ENCODE measurements at regions not wholly inside any gene's neighbourhood (a gene's known extent, or its start where the extent isn't known, plus 50 kb on each side); places are given as distances from the start of the nearest gene placed in this dataset.
"Not testable (repeated sequence)": the region's sequence is repeated elsewhere in the genome, so short reads cannot be mapped to it uniquely, and the experiment has no call there.

DNA sequence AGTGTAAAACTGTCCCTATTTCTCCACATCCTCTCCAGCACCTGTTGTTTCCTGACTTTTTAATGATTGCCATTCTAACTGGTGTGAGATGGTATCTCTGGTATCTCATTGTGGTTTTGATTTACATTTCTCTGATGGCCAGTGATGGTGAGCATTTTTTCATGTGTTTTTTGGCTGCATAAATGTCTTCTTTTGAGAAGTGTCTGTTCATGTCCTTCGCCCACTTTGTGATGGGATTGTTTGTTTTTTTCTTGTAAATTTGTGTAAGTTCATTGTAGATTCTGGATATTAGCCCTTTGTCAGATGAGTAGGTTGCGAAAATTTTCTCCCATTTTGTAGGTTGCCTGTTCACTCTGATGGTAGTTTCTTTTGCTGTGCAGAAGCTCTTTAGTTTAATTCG lies 54.8 kb upstream of the PRSS50 start:
- H3K4me3 ChIP-seq (ENCODE audit: low read depth, low read length); CTCF ChIA-PET; H3K36me3 ChIP-seq (ENCODE audit: control insufficient read depth in 2 of 2, insufficient read depth in 1 of 2, low read length in 2 of 2); H3K27ac ChIP-seq (ENCODE audit: extremely low read depth, low read depth, low read length); H3K9me3 ChIP-seq (ENCODE audit: control insufficient read depth, insufficient read depth, low read depth, low read length); POLR2A ChIA-PET; H3K4me1 ChIP-seq (ENCODE audit: control insufficient read depth, insufficient read depth, low read length): not testable (repeated sequence)
- TF ChIP-seq SCRT2 (tag by site-specific recombination; IDR thresholded peaks at IDR 0.05) = peak; percentile 31; the same call in 1 of the 2 replicates

DNA sequence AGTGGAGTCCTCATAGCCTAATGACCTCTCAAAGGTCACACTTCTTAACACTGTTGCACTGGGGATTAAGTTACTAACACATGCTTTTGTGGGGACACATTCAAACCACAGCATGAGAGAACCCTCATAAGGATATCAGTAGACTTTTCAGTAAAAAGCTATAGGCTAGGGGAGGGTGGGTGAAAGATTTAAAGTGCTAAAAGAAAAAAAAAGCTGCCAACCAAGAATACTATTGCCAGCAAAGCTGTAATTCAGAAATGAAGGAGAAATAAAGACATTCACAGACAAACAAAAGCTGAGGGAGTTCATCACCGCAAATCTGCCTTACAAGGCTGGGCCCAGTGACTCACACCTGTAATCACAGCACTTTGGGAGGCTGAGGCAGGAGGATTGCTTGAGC lies 50.4 kb upstream of the PRSS50 start:
- no peak overlapping the region for H3K27ac ChIP-seq (ENCODE audit: extremely low read depth, low read depth, low read length)
- TF ChIP-seq, protein P1, sequence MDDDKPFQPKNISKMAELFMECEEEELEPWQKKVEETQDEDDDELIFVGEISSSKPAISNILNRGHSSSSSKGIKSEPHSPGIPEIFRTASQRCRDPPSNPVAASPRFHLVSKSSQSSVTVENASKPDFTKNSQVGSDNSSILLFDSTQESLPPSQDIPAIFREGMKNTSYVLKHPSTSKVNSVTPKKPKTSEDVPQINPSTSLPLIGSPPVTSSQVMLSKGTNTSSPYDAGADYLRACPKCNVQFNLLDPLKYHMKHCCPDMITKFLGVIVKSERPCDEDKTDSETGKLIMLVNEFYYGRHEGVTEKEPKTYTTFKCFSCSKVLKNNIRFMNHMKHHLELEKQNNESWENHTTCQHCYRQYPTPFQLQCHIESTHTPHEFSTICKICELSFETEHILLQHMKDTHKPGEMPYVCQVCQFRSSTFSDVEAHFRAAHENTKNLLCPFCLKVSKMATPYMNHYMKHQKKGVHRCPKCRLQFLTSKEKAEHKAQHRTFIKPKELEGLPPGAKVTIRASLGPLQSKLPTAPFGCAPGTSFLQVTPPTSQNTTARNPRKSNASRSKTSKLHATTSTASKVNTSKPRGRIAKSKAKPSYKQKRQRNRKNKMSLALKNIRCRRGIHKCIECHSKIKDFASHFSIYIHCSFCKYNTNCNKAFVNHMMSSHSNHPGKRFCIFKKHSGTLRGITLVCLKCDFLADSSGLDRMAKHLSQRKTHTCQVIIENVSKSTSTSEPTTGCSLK (tag by site-specific recombination; IDR thresholded peaks at IDR 0.05) = no peak
- TF ChIP-seq, protein P2, sequence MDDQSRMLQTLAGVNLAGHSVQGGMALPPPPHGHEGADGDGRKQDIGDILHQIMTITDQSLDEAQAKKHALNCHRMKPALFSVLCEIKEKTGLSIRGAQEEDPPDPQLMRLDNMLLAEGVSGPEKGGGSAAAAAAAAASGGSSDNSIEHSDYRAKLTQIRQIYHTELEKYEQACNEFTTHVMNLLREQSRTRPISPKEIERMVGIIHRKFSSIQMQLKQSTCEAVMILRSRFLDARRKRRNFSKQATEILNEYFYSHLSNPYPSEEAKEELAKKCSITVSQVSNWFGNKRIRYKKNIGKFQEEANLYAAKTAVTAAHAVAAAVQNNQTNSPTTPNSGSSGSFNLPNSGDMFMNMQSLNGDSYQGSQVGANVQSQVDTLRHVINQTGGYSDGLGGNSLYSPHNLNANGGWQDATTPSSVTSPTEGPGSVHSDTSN (CRISPR knock-in tag; IDR thresholded peaks at IDR 0.05) = no peak
- TF ChIP-seq TRIM28 (IDR thresholded peaks at IDR 0.05; ENCODE audit: borderline replicate concordance, low read length) (0 out of 2 replicates have a peak, but pooled peaks have one; percentile 18), ZNF521 (tag by site-specific recombination; IDR thresholded peaks at IDR 0.05) (no peak), IKZF3 (tag by site-specific recombination; IDR thresholded peaks at IDR 0.05) (no peak), SETDB1 (IDR thresholded peaks at IDR 0.05; ENCODE audit: insufficient read length, low read length) (peak; percentile 91), ZNF621 (tag by site-specific recombination; IDR thresholded peaks at IDR 0.05) (no peak)
- H3K9me3 ChIP-seq (ENCODE audit: control insufficient read depth, insufficient read depth, low read depth, low read length) = no peaks in the 10 kb centered on the region
- H3K4me3 ChIP-seq (ENCODE audit: low read depth, low read length) = no peak overlapping the region
- ChIA-PET CTCF (no interaction called here), POLR2A (interaction anchor here (0.7 kb wide), 1 partner anchor 12 kb away, joined by 5 read pairs; no protein-coding TSS in a partner anchor)
- H3K36me3 ChIP-seq (ENCODE audit: control insufficient read depth in 2 of 2, insufficient read depth in 1 of 2, low read length in 2 of 2) = no peaks in the 10 kb centered on the region
- H3K4me1 ChIP-seq (ENCODE audit: control insufficient read depth, insufficient read depth, low read length) = no peaks in the 10 kb centered on the region
